ENCODE measurements at regions not wholly inside any gene's neighbourhood (a gene's known extent, or its start where the extent isn't known, plus 50 kb on each side); places are given as distances from the start of the nearest gene placed in this dataset.

GRCh38 chr10:59587756-59588140 is 121.9 kb downstream of the SLC16A9 start (continued):
- no peak for TF ChIP-seq CHD7 (IDR thresholded peaks at IDR 0.05; ENCODE audit: insufficient replicate concordance, low read length)
- no peak for TF ChIP-seq SIRT6 (IDR thresholded peaks at IDR 0.05; ENCODE audit: low read length)
